A549 (cell line): ENCODE measurements at regions not wholly inside any gene's neighbourhood (a gene's known extent, or its start where the extent isn't known, plus 50 kb on each side); places are given as distances from the start of the nearest gene placed in this dataset.

Experiments
- ATAC-seq, 2 experiments: fragments of 200-7000 bp in 1 of 2; fragments of >200 bp in 1 of 2; cut with Nextera tagmentation in 1 of 2; cut with Tn5 transposase in 1 of 2; 3 replicates each; pipeline versions ENCODE4 v1.8.0 to v1.9.1; 2018 to 2020; ENCODE audit warnings: mild to moderate bottlenecking in 1 of 2, moderate library complexity in 1 of 2
- CTCF ChIA-PET: fragments of 300-600 bp; sonication (Branson Sonifier 250); formaldehyde crosslinking; extraction: SDS; loops from one replicate; lab custom pipeline; 2021; ENCODE audit warnings: antibody characterized with exemption, inconsistent platforms; lab: Yijun Ruan, JAX
- POLR2A ChIA-PET: fragments of 350-600 bp; formaldehyde crosslinking; extraction: SDS; loops from one replicate; lab custom pipeline; 2021; ENCODE audit warnings: antibody characterized with exemption, inconsistent platforms; lab: Yijun Ruan, JAX
- DNase-seq, 2 experiments: peaks; one replicate each; pipeline versions ENCODE4 v3.0.0 to v3.0.0-alpha.2; 2011 to 2016; ENCODE audit warnings: low read depth in 1 of 2, low spot score in 1 of 2
- FAIRE-seq: peaks from 2 replicates; lab custom pipeline; 2011; peaks lifted over from hg19 to GRCh38; lab: Jason Lieb, UNC
- H3K27ac ChIP-seq, 2 experiments: fragments of >200 bp; sonication (Bioruptor Twin); formaldehyde crosslinking; 3 replicates each; pipeline ENCODE4 v1.5.1; 2016 to 2017
- H3K4me1 ChIP-seq: fragments of >200 bp; sonication (Bioruptor Twin); formaldehyde crosslinking; 3 replicates; pipeline ENCODE4 v1.6.1; 2016
- H3K4me2 ChIP-seq: fragments of >200 bp; sonication (Bioruptor Twin); formaldehyde crosslinking; 3 replicates; pipeline ENCODE4 v1.6.1; 2016
- H3K4me3 ChIP-seq: fragments of >200 bp; sonication (Bioruptor Twin); formaldehyde crosslinking; 3 replicates; pipeline ENCODE4 v1.5.1; 2016
- H3K9me3 ChIP-seq: fragments of >200 bp; sonication (Bioruptor Twin); formaldehyde crosslinking; 3 replicates; pipeline ENCODE4 v1.6.1; 2016
- CBX2 ChIP-seq: fragments of 200-600 bp; sonication (generic); IDR thresholded peaks from 2 replicates; pipeline ENCODE4 v1.6.1; 2016; ENCODE audit warnings: low read depth, mild to moderate bottlenecking, borderline replicate concordance
- CHD2 ChIP-seq: fragments of 150-350 bp; IDR thresholded peaks from 2 replicates; pipeline ENCODE4 v1.6.1; 2014; ENCODE audit warnings: low read length; ENCODE audit not compliant: partially characterized antibody
- CHD4 ChIP-seq: fragments of 200-600 bp; sonication (generic); IDR thresholded peaks from 2 replicates; pipeline ENCODE4 v1.6.1; 2016; ENCODE audit warnings: antibody characterized with exemption, mild to moderate bottlenecking, borderline replicate concordance
- EHF ChIP-seq: fragments of 250-450 bp; sonication (Bioruptor Pico); IDR thresholded peaks from 2 replicates; pipeline ENCODE4 v1.5.0; 2020; ENCODE audit warnings: mild to moderate bottlenecking
- FOSB ChIP-seq: fragments of 250-450 bp; sonication (Bioruptor Pico); IDR thresholded peaks from 2 replicates; pipeline ENCODE4 v1.5.0; 2020; ENCODE audit warnings: mild to moderate bottlenecking, moderate library complexity
- FOSL2 ChIP-seq, 2 experiments: fragments of 450-650 bp in 1 of 2; fragments of >200 bp in 1 of 2; sonication (Bioruptor Twin) in 1 of 2; formaldehyde crosslinking; IDR thresholded peaks; 2 replicates each; pipeline versions ENCODE4 v1.5.0 to v1.6.1; 2016 to 2020; ENCODE audit warnings: mild to moderate bottlenecking in 1 of 2, moderate library complexity in 1 of 2
- GATA3 ChIP-seq: IDR thresholded peaks from 2 replicates; pipeline ENCODE4 v1.6.1; 2012; ENCODE audit warnings: borderline replicate concordance
- HOXA7 ChIP-seq: fragments of 250-450 bp; sonication (Bioruptor Pico); IDR thresholded peaks from 2 replicates; pipeline ENCODE4 v1.5.0; 2020; ENCODE audit warnings: mild to moderate bottlenecking, moderate library complexity
- HOXB5 ChIP-seq: fragments of 250-450 bp; sonication (Bioruptor Pico); IDR thresholded peaks from 2 replicates; pipeline ENCODE4 v1.5.0; 2020; ENCODE audit warnings: mild to moderate bottlenecking, moderate library complexity
- JUN ChIP-seq, 2 experiments: fragments of >200 bp; sonication (Bioruptor Twin); formaldehyde crosslinking; IDR thresholded peaks; 2 replicates in 1 of 2; 3 replicates in 1 of 2; pipeline ENCODE4 v1.6.1; 2016 to 2017
- MAFK ChIP-seq: fragments of 450-650 bp; IDR thresholded peaks from 2 replicates; pipeline ENCODE4 v1.6.1; 2014; ENCODE audit not compliant: partially characterized antibody
- NPAS2 ChIP-seq: fragments of 250-450 bp; sonication (Bioruptor Pico); IDR thresholded peaks from 2 replicates; pipeline ENCODE4 v1.8.0; 2022; ENCODE audit warnings: mild to moderate bottlenecking, moderate library complexity, borderline replicate concordance
- NR3C1 ChIP-seq: fragments of >200 bp; sonication (Bioruptor Twin); formaldehyde crosslinking; IDR thresholded peaks from 3 replicates; pipeline ENCODE4 v1.6.1; 2017
- PHF8 ChIP-seq: fragments of 200-600 bp; sonication (generic); IDR thresholded peaks from 2 replicates; pipeline ENCODE4 v1.6.1; 2016; ENCODE audit warnings: low read depth, mild to moderate bottlenecking, antibody characterized with exemption, moderate library complexity, borderline replicate concordance
- POLR2A ChIP-seq: IDR thresholded peaks from 2 replicates; pipeline ENCODE4 v1.6.1; 2012; ENCODE audit warnings: mild to moderate bottlenecking, low read length
- RCOR1 ChIP-seq: fragments of 150-350 bp; IDR thresholded peaks from 2 replicates; pipeline ENCODE4 v1.6.1; 2014; ENCODE audit warnings: antibody characterized with exemption, low read length, low read depth
- RFX5 ChIP-seq: fragments of 450-650 bp; IDR thresholded peaks from 2 replicates; pipeline ENCODE4 v1.7.1; 2014; ENCODE audit warnings: antibody characterized with exemption, mild to moderate bottlenecking, moderate library complexity
- TFCP2L1 ChIP-seq: fragments of 250-450 bp; sonication (Bioruptor Pico); IDR thresholded peaks from 2 replicates; pipeline ENCODE4 v1.5.0; 2021; ENCODE audit warnings: mild to moderate bottlenecking
- TP53 ChIP-seq: fragments of 250-450 bp; sonication (Bioruptor Pico); IDR thresholded peaks from 2 replicates; pipeline ENCODE4 v1.5.0; 2021; ENCODE audit warnings: mild to moderate bottlenecking, moderate library complexity
- ZFP36 ChIP-seq: fragments of 450-650 bp; IDR thresholded peaks from 2 replicates; pipeline ENCODE4 v1.6.1; 2014; ENCODE audit warnings: borderline replicate concordance; ENCODE audit not compliant: partially characterized antibody
- ZNF302 ChIP-seq: fragments of 250-450 bp; sonication (Bioruptor Pico); IDR thresholded peaks from 2 replicates; pipeline ENCODE4 v1.9.0; 2021; ENCODE audit warnings: inconsistent platforms, mild to moderate bottlenecking, moderate library complexity
- WGBS: methylation state at CpG from one replicate; pipeline ENCODE4 v1.1.6; 2017; ENCODE audit errors: missing lambda C conversion rate; 5-methylcytosine and 5-hydroxymethylcytosine counted together
- TF ChIP-seq, protein P1 (sequence below): fragments of 150-350 bp; IDR thresholded peaks from 2 replicates; pipeline ENCODE4 v1.6.1; 2014; ENCODE audit warnings: low read depth, mild to moderate bottlenecking, low read length
- TF ChIP-seq, protein P2 (sequence below): fragments of >200 bp; sonication (Bioruptor Twin); formaldehyde crosslinking; IDR thresholded peaks from 3 replicates; pipeline ENCODE4 v1.5.1; 2016

- POLR2A ChIA-PET: no interaction called here
- CTCF ChIA-PET: interaction anchor here (0.7 to 1.0 kb wide), 3 partner anchors 8 to 133 kb away, joined by 3 to 5 read pairs (median 3); no protein-coding TSS in a partner anchor
- TF ChIP-seq HOXA7 (CRISPR knock-in tag): no peak
- TF ChIP-seq TP53 (CRISPR knock-in tag): no peak
- no peak for TF ChIP-seq TFCP2L1 (CRISPR knock-in tag)
- TF ChIP-seq RFX5: no peak
- TF ChIP-seq CHD2: no peak
- no peak for TF ChIP-seq MAFK
- no peak for TF ChIP-seq FOSB (CRISPR knock-in tag)
- DNase-seq: no peak
- WGBS: 0% methylated on average over 1 of the region's 1 CpG
- FAIRE-seq: no peak
- H3K4me3 ChIP-seq: no peak overlapping the region
- H3K27ac ChIP-seq: no peak overlapping the region
- no peak overlapping the region for H3K4me2 ChIP-seq
- H3K9me3 ChIP-seq: no peaks in the 10 kb centered on the region
- no peak for ATAC-seq
- H3K4me1 ChIP-seq: no peaks in the 10 kb centered on the region
These were observed 287.2 kb downstream of the CAAP1 start for GRCh38 chr9:26605367-26605766.

DNA sequence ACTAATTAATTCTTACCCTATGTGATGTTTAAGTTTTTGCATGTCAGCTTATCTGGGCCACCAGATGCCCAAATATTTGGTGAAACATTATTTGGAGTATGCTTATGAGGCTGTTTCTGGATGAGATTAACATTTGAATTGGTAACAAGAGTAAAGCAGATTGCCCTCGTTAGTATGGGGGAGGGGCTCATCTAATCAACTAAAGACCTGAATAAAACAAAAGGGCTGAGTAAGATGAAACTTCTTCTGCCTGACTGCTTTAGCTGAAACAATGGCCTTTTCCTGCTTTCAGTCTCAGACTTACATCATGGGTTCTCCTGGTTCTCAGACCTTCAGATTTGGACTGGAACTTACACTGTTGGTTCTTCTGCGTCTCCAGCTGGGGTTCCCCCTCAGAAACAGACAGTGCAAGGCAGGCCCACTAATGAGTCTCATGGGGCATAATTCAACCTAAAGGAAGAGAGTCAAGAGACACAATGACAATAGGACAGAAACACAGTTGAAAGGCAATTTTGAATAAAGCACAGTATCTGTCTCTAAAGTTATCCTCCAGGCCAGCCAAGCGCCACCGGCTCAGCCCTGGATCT, 288.4 kb downstream of the CAAP1 start:
- Histone ChIP-seq H3K4me3 (no peak overlapping the region), H3K9me3 (no peaks in the 10 kb centered on the region), H3K4me2 (no peak overlapping the region), H3K27ac (no peak overlapping the region), H3K4me1 (no peaks in the 10 kb centered on the region)
- WGBS: 51% methylated on average over 4 of the region's 4 CpGs
- POLR2A ChIA-PET: no interaction called here
- CTCF ChIA-PET: interaction anchor here (0.6 to 1.5 kb wide), 2 partner anchors 9 to 755 kb away, joined by 3 to 6 read pairs; no protein-coding TSS in a partner anchor
- no peak for FAIRE-seq
- ATAC-seq: no peak
- DNase-seq: no peak
- TF ChIP-seq ZNF302 (CRISPR knock-in tag) (no peak), ZFP36 (no peak), GATA3 (no peak), CBX2 (no peak), PHF8 (no peak)
- TF ChIP-seq, protein P1, sequence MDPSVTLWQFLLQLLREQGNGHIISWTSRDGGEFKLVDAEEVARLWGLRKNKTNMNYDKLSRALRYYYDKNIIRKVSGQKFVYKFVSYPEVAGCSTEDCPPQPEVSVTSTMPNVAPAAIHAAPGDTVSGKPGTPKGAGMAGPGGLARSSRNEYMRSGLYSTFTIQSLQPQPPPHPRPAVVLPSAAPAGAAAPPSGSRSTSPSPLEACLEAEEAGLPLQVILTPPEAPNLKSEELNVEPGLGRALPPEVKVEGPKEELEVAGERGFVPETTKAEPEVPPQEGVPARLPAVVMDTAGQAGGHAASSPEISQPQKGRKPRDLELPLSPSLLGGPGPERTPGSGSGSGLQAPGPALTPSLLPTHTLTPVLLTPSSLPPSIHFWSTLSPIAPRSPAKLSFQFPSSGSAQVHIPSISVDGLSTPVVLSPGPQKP: no peak

GRCh38 chr9:26603617-26604016, 289.0 kb downstream of the CAAP1 start:
- no peak for TF ChIP-seq RCOR1
- no peak for TF ChIP-seq CHD4
- TF ChIP-seq POLR2A: no peak
- no peak for TF ChIP-seq FOSL2 (IDR thresholded peaks at IDR 0.05)
- no peak for TF ChIP-seq FOSL2 (CRISPR knock-in tag; IDR thresholded peaks at IDR 0.05)
- TF ChIP-seq JUN (IDR thresholded peaks at IDR 0.05): no peak
- TF ChIP-seq NPAS2 (CRISPR knock-in tag): no peak
- TF ChIP-seq EHF (CRISPR knock-in tag): no peak
- TF ChIP-seq, protein P2, sequence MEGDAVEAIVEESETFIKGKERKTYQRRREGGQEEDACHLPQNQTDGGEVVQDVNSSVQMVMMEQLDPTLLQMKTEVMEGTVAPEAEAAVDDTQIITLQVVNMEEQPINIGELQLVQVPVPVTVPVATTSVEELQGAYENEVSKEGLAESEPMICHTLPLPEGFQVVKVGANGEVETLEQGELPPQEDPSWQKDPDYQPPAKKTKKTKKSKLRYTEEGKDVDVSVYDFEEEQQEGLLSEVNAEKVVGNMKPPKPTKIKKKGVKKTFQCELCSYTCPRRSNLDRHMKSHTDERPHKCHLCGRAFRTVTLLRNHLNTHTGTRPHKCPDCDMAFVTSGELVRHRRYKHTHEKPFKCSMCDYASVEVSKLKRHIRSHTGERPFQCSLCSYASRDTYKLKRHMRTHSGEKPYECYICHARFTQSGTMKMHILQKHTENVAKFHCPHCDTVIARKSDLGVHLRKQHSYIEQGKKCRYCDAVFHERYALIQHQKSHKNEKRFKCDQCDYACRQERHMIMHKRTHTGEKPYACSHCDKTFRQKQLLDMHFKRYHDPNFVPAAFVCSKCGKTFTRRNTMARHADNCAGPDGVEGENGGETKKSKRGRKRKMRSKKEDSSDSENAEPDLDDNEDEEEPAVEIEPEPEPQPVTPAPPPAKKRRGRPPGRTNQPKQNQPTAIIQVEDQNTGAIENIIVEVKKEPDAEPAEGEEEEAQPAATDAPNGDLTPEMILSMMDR: no peak
- TF ChIP-seq HOXB5 (CRISPR knock-in tag): no peak
- TF ChIP-seq NR3C1: no peak
- POLR2A ChIA-PET: no interaction called here
- no peak for FAIRE-seq

More at GRCh38 chr9:26603617-26604016, 289.0 kb downstream of the CAAP1 start:
- no peak overlapping the region for H3K27ac ChIP-seq
- H3K4me1 ChIP-seq: no peaks in the 10 kb centered on the region
- no peak overlapping the region for H3K4me2 ChIP-seq
- no peak overlapping the region for H3K4me3 ChIP-seq
- H3K9me3 ChIP-seq: no peaks in the 10 kb centered on the region
- no peak for DNase-seq
- CTCF ChIA-PET: interaction anchor here (0.6 to 1.5 kb wide), 2 partner anchors 9 to 755 kb away, joined by 3 to 6 read pairs; no protein-coding TSS in a partner anchor
- no peak for ATAC-seq
